BLaER1 (cell line): ENCODE measurements at regions not wholly inside any gene's neighbourhood (a gene's known extent, or its start where the extent isn't known, plus 50 kb on each side); places are given as distances from the start of the nearest gene placed in this dataset.

Experiments used
- H3K27ac ChIP-seq: shearing (Covaris generic); formaldehyde crosslinking; 2 replicates; pipeline ENCODE4 v1.8.1; 2022
- H3K27me3 ChIP-seq: shearing (Covaris generic); formaldehyde crosslinking; 2 replicates; pipeline ENCODE4 v1.8.1; 2022
- H3K36me3 ChIP-seq: shearing (Covaris generic); formaldehyde crosslinking; 2 replicates; pipeline ENCODE4 v1.8.1; 2022
- H3K4me1 ChIP-seq: shearing (Covaris generic); formaldehyde crosslinking; 2 replicates; pipeline ENCODE4 v1.8.1; 2022
- H3K4me2 ChIP-seq: shearing (Covaris generic); formaldehyde crosslinking; 2 replicates; pipeline ENCODE4 v1.8.1; 2022
- H3K4me3 ChIP-seq: shearing (Covaris generic); formaldehyde crosslinking; 2 replicates; pipeline ENCODE4 v1.8.1; 2022
- H3K9ac ChIP-seq: shearing (Covaris generic); formaldehyde crosslinking; 2 replicates; pipeline ENCODE4 v1.8.1; 2022
- H3K9me3 ChIP-seq: shearing (Covaris generic); formaldehyde crosslinking; 2 replicates; pipeline ENCODE4 v1.8.1; 2022
- H4K20me1 ChIP-seq: shearing (Covaris generic); formaldehyde crosslinking; 2 replicates; pipeline ENCODE4 v1.8.1; 2022
- Cebpa-rat ChIP-seq: shearing (Covaris generic); IDR thresholded peaks from 2 replicates; pipeline ENCODE4 v1.8.1; 2022

DNA sequence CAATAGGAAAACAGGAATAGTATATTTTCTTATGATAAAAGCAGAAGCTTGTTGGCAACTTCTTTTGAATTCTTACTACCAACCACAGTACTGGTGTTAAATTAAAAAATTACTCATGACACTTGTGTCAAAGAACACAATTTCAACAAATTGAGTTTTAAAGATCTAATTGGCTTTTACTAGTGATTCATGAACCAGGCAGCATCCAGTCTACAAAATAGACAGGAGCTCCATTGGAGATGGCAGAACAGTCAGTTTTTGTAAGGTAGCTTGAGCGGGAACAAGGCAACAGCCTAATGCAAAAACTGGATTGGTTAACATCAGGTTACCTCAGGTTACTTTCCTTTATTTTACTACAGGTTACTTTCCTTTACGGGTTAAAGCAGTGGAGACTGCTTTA is 181.3 kb upstream of the THBS1 start:
- Histone ChIP-seq H3K9me3 (no peaks in the 10 kb centered on the region), H3K4me1 (peaks cover 16% of the 10 kb centered on the region), H3K27me3 (no peaks in the 10 kb centered on the region), H3K27ac (no peak overlapping the region), H3K36me3 (no peaks in the 10 kb centered on the region), H3K9ac (no peak overlapping the region), H3K4me3 (no peak overlapping the region), H4K20me1 (no peaks in the 10 kb centered on the region), H3K4me2 (no peak overlapping the region)
- TF ChIP-seq Cebpa-rat = no peak

GRCh38 chr15:39400002-39400401 is 180.9 kb upstream of the THBS1 start:
- TF ChIP-seq Cebpa-rat = no peak
- no peak overlapping the region for H3K4me3 ChIP-seq
- H4K20me1 ChIP-seq = no peaks in the 10 kb centered on the region
- no peaks in the 10 kb centered on the region for H3K9me3 ChIP-seq
- no peaks in the 10 kb centered on the region for H3K27me3 ChIP-seq
- no peaks in the 10 kb centered on the region for H3K36me3 ChIP-seq
- H3K4me2 ChIP-seq = no peak overlapping the region
- H3K9ac ChIP-seq = no peak overlapping the region
- H3K27ac ChIP-seq = no peak overlapping the region
- peaks cover 16% of the 10 kb centered on the region for H3K4me1 ChIP-seq

GRCh38 chr15:39400821-39401550 is 179.9 kb upstream of the THBS1 start:
- Histone ChIP-seq H3K4me3 (no peak overlapping the region), H3K27ac (no peak overlapping the region), H3K36me3 (no peaks in the 10 kb centered on the region), H4K20me1 (no peaks in the 10 kb centered on the region), H3K4me1 (peaks cover 16% of the 10 kb centered on the region), H3K9ac (no peak overlapping the region), H3K27me3 (no peaks in the 10 kb centered on the region), H3K4me2 (no peak overlapping the region), H3K9me3 (no peaks in the 10 kb centered on the region)
- no peak for TF ChIP-seq Cebpa-rat

DNA sequence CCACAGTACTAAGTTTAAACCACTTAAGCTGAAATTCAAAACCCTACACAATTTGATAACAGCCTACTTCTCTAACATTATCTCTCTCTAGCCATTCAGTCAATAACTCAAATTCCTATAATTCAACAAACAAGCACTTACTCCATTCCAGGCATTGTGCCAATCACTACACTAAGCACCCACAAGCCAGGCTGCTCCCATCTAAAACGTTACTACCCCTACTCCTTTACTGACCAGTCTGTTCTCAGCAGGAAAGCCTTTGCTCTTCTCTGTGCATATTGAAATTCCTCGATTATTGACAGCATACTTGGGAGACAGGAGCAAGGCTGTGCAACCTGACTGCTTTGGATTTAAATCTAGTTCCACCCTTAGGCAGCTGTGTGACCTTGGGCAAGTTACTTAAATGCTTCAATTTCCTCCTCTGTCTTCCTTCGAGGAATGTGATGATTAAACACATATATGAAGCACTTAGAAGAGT is 177.2 kb upstream of the THBS1 start:
- no peak for TF ChIP-seq Cebpa-rat
- Histone ChIP-seq H4K20me1 (no peaks in the 10 kb centered on the region), H3K9ac (no peak overlapping the region), H3K27me3 (no peaks in the 10 kb centered on the region), H3K9me3 (no peaks in the 10 kb centered on the region), H3K4me1 (0 out of 2 replicates have a peak, but pooled peaks cover 4% of the 10 kb centered on the region), H3K27ac (no peak overlapping the region), H3K4me2 (no peak overlapping the region), H3K36me3 (no peaks in the 10 kb centered on the region), H3K4me3 (no peak overlapping the region)

GRCh38 chr15:39404767-39405181 is 176.1 kb upstream of the THBS1 start:
- Histone ChIP-seq H3K27me3 (no peaks in the 10 kb centered on the region), H3K4me3 (no peak overlapping the region), H3K4me1 (0 out of 2 replicates have a peak, but pooled peaks cover 4% of the 10 kb centered on the region), H3K4me2 (no peak overlapping the region), H3K27ac (no peak overlapping the region), H3K9ac (no peak overlapping the region), H3K9me3 (no peaks in the 10 kb centered on the region), H4K20me1 (no peaks in the 10 kb centered on the region), H3K36me3 (no peaks in the 10 kb centered on the region)
- no peak for TF ChIP-seq Cebpa-rat

DNA sequence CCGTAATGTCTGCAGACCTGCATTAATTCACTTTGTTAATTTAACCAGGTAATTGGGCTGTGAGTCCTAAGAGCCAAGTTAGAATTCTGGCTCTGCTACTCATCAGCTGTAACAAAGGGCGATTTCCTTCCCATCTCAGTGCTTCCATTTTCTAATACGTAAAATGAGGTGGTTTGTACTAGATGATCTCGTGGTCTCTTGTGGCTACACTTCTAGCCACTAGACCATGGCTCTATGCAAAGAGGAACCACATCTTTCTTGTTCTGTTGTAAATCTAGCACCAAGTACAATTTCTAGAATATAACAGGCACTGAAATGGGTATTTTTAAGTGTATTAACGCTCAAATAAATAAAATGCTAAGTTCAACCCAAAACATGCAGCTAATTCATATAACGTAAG is 174.4 kb upstream of the THBS1 start:
- H3K27ac ChIP-seq = no peak overlapping the region
- H3K4me1 ChIP-seq = peaks cover 10% of the 10 kb centered on the region
- H3K27me3 ChIP-seq = no peaks in the 10 kb centered on the region
- TF ChIP-seq Cebpa-rat = no peak
- H3K9me3 ChIP-seq = no peaks in the 10 kb centered on the region
- H3K36me3 ChIP-seq = no peaks in the 10 kb centered on the region
- H3K4me2 ChIP-seq = no peak overlapping the region
- H3K4me3 ChIP-seq = no peak overlapping the region
- H3K9ac ChIP-seq = no peak overlapping the region
- no peaks in the 10 kb centered on the region for H4K20me1 ChIP-seq

DNA sequence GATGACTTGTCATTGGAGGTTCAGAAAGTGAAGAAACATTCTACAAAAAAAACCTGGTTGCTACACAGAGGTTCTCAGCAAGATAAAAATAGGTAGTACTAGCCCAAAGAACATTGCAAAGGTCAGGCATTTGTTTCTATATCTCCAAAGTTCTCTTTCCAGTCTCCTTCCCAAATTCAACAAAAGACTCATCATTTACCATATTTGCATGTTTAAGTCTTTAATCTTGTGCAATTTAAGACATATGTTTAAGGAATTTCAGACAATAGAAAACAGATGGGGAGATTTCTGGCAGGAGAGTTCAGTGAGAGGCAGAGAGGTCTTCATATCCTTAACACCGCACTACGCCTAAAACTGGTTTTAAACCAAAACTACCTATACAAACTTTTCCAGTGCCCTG is 173.8 kb upstream of the THBS1 start:
- H3K27ac ChIP-seq = no peak overlapping the region
- H4K20me1 ChIP-seq = no peaks in the 10 kb centered on the region
- H3K9ac ChIP-seq = no peak overlapping the region
- H3K4me2 ChIP-seq = no peak overlapping the region
- H3K27me3 ChIP-seq = no peaks in the 10 kb centered on the region
- H3K9me3 ChIP-seq = no peaks in the 10 kb centered on the region
- H3K4me3 ChIP-seq = no peak overlapping the region
- no peak for TF ChIP-seq Cebpa-rat
- no peaks in the 10 kb centered on the region for H3K36me3 ChIP-seq
- peaks cover 16% of the 10 kb centered on the region for H3K4me1 ChIP-seq

- Histone ChIP-seq H4K20me1 (no peaks in the 10 kb centered on the region), H3K27ac (no peak overlapping the region), H3K9ac (no peak overlapping the region), H3K36me3 (no peaks in the 10 kb centered on the region), H3K4me1 (peaks cover 16% of the 10 kb centered on the region), H3K27me3 (no peaks in the 10 kb centered on the region), H3K9me3 (no peaks in the 10 kb centered on the region), H3K4me3 (no peak overlapping the region), H3K4me2 (no peak overlapping the region)
- no peak for TF ChIP-seq Cebpa-rat
Observed at GRCh38 chr15:39409876-39410530, 170.9 kb upstream of the THBS1 start.

DNA sequence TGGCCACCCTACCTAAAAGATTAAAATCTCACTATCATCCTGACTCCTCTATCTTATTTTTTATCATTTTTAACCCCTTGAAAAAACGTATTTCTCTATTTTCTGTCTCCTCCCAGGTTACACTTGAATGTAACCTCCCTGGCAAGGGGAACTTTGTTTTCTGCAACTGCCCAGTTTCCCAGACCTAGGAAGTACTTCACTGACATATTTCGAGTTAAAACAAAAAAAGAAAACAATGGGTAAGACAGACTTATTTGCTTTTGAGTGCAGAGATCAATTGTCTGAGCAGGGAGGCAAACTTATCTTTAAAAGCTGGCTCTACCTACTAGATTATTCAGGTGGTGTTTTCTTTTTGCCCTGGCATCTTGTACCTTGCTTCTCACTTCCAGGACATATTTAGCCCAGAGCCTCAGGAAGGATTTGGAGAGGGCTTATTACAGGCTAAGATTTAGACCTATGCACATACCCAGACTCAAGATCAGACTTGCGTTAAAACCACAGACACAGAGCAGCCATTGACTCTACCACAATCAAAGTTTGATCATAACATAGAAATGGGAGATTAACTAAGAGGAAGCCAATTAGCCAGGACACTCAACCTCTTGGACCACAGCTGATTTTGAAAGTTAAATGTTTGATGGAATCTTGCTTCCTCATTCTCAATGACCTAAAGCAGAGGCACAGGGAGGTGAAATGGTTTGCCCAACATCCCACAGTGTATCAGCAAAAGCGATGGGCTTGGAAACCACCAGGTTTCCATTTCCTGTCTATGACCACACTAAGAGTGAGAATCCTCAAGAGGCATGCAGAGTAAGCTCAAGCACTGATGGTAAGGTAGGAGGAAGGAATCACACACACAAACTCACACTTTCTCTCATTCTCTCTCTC is 169.5 kb upstream of the THBS1 start:
- Histone ChIP-seq H3K4me2 (peak overlapping the region; percentile 33), H3K27ac (no peak overlapping the region), H3K9ac (no peak overlapping the region), H3K4me3 (no peak overlapping the region), H3K9me3 (peaks cover 9% of the 10 kb centered on the region), H4K20me1 (no peaks in the 10 kb centered on the region), H3K36me3 (no peaks in the 10 kb centered on the region), H3K4me1 (peaks cover 14% of the 10 kb centered on the region), H3K27me3 (no peaks in the 10 kb centered on the region)
- TF ChIP-seq Cebpa-rat = no peak
